Ectodermal cell (in vitro differentiated cells): ENCODE measurements at regions not wholly inside any gene's neighbourhood (a gene's known extent, or its start where the extent isn't known, plus 50 kb on each side); places are given as distances from the start of the nearest gene placed in this dataset.

Experiments
- H3K27ac ChIP-seq: 2 replicates; pipeline ENCODE4 v1.7.0; 2013; ENCODE audit warnings: mild to moderate bottlenecking, low read depth, low read length; ENCODE audit not compliant: insufficient read depth, poor library complexity, severe bottlenecking
- H3K27me3 ChIP-seq: 2 replicates; pipeline ENCODE4 v1.7.0; 2013; ENCODE audit warnings: mild to moderate bottlenecking, low read length; ENCODE audit not compliant: insufficient read depth, control insufficient read depth, poor library complexity, severe bottlenecking
- H3K36me3 ChIP-seq: one replicate; pipeline ENCODE4 v1.7.0; 2013; ENCODE audit warnings: low read length; ENCODE audit not compliant: control insufficient read depth, insufficient read depth
- H3K4me1 ChIP-seq: one replicate; pipeline ENCODE4 v1.7.0; 2013; ENCODE audit warnings: low read length; ENCODE audit not compliant: control insufficient read depth, insufficient read depth
- H3K4me3 ChIP-seq: 2 replicates; pipeline ENCODE4 v1.7.0; 2013; ENCODE audit warnings: low read depth, low read length, control low read depth; ENCODE audit not compliant: insufficient read depth
- H3K9me3 ChIP-seq: 2 replicates; pipeline ENCODE4 v1.7.0; 2013; ENCODE audit warnings: mild to moderate bottlenecking, low read length, moderate library complexity; ENCODE audit not compliant: control insufficient read depth
- WGBS, 2 experiments: methylation state at CpG; one replicate each; pipeline ENCODE4 v1.1.7; 2013; ENCODE audit warnings: missing lambda C conversion rate in 2 of 2; 5-methylcytosine and 5-hydroxymethylcytosine counted together

GRCh38 chr7:18430810-18431209 is 64.7 kb upstream of the HDAC9 start:
- no peaks in the 10 kb centered on the region for H3K36me3 ChIP-seq
- no peaks in the 10 kb centered on the region for H3K27me3 ChIP-seq
- H3K4me3 ChIP-seq: no peak overlapping the region
- H3K4me1 ChIP-seq: no peaks in the 10 kb centered on the region
- no peak overlapping the region for H3K27ac ChIP-seq
- H3K9me3 ChIP-seq: no peaks in the 10 kb centered on the region
- 94 to 97% methylated on average over 2 of the region's 2 CpGs for WGBS, 2 experiments

GRCh38 chr7:18434171-18434570 is 61.4 kb upstream of the HDAC9 start:
- 82 to 93% methylated on average over 6 of the region's 6 CpGs for WGBS, 2 experiments
- no peak overlapping the region for H3K27ac ChIP-seq
- H3K27me3 ChIP-seq: no peaks in the 10 kb centered on the region
- H3K4me1 ChIP-seq: no peaks in the 10 kb centered on the region
- no peaks in the 10 kb centered on the region for H3K9me3 ChIP-seq
- H3K4me3 ChIP-seq: no peak overlapping the region
- no peaks in the 10 kb centered on the region for H3K36me3 ChIP-seq

GRCh38 chr7:18437101-18437500 is 58.4 kb upstream of the HDAC9 start:
- no peak overlapping the region for H3K4me3 ChIP-seq
- H3K4me1 ChIP-seq: no peaks in the 10 kb centered on the region
- no peaks in the 10 kb centered on the region for H3K36me3 ChIP-seq
- WGBS, 2 experiments: 92 to 100% methylated on average over 1 of the region's 1 CpG
- no peak overlapping the region for H3K27ac ChIP-seq
- no peaks in the 10 kb centered on the region for H3K27me3 ChIP-seq
- H3K9me3 ChIP-seq: no peaks in the 10 kb centered on the region

- Histone ChIP-seq H3K4me1 (no peaks in the 10 kb centered on the region), H3K9me3 (no peaks in the 10 kb centered on the region), H3K27ac (no peak overlapping the region), H3K27me3 (no peaks in the 10 kb centered on the region), H3K36me3 (no peaks in the 10 kb centered on the region), H3K4me3 (no peak overlapping the region)
- whole genome bisulfite sequencing, 2 experiments: 93 to 95% methylated on average over 2 of the region's 2 CpGs
These were observed 54.6 kb upstream of the HDAC9 start for GRCh38 chr7:18440934-18441333.

- 85 to 100% methylated on average over 1 of the region's 1 CpG for WGBS, 2 experiments
- Histone ChIP-seq H3K4me1 (no peaks in the 10 kb centered on the region), H3K27ac (no peak overlapping the region), H3K27me3 (no peaks in the 10 kb centered on the region), H3K9me3 (no peaks in the 10 kb centered on the region), H3K36me3 (no peaks in the 10 kb centered on the region), H3K4me3 (no peak overlapping the region)
These were observed 50.7 kb upstream of the HDAC9 start for GRCh38 chr7:18444826-18445225.

- no peak overlapping the region for H3K4me3 ChIP-seq
- no peaks in the 10 kb centered on the region for H3K36me3 ChIP-seq
- no peaks in the 10 kb centered on the region for H3K4me1 ChIP-seq
- no peaks in the 10 kb centered on the region for H3K9me3 ChIP-seq
- WGBS, 2 experiments: 94 to 97% methylated on average over 3 of the region's 3 CpGs
- H3K27me3 ChIP-seq: no peaks in the 10 kb centered on the region
- H3K27ac ChIP-seq: peak overlapping the region; percentile 58
These were observed 50.1 kb upstream of the HDAC9 start for GRCh38 chr7:18445483-18445882.
